Skeletal muscle satellite cell (primary cell): ENCODE measurements at regions not wholly inside any gene's neighbourhood (a gene's known extent, or its start where the extent isn't known, plus 50 kb on each side); places are given as distances from the start of the nearest gene placed in this dataset.

Experiments used
- H3K27me3 ChIP-seq: 2 replicates; pipeline ENCODE4 v1.7.0; 2013; ENCODE audit warnings: low read length; ENCODE audit not compliant: control insufficient read depth, insufficient read depth
- H3K36me3 ChIP-seq: 2 replicates; pipeline ENCODE4 v1.7.0; 2013; ENCODE audit warnings: mild to moderate bottlenecking, control low read depth, low read length; ENCODE audit not compliant: insufficient read depth
- H3K4me1 ChIP-seq: 2 replicates; pipeline ENCODE4 v1.7.0; 2013; ENCODE audit warnings: low read length; ENCODE audit not compliant: control insufficient read depth, insufficient read depth
- H3K4me2 ChIP-seq: 2 replicates; pipeline ENCODE4 v1.7.0; 2013; ENCODE audit warnings: mild to moderate bottlenecking, low read length
- H3K4me3 ChIP-seq: 2 replicates; pipeline ENCODE4 v1.7.0; 2013; ENCODE audit warnings: low read length
- H3K9ac ChIP-seq: 2 replicates; pipeline ENCODE4 v1.7.0; 2013; ENCODE audit warnings: mild to moderate bottlenecking, low read depth, low read length, moderate library complexity
- H3K9me3 ChIP-seq: replicated peaks from 2 replicates; pipeline ENCODE4 v1.7.0; 2013; ENCODE audit warnings: mild to moderate bottlenecking, control low read depth, low read length

DNA sequence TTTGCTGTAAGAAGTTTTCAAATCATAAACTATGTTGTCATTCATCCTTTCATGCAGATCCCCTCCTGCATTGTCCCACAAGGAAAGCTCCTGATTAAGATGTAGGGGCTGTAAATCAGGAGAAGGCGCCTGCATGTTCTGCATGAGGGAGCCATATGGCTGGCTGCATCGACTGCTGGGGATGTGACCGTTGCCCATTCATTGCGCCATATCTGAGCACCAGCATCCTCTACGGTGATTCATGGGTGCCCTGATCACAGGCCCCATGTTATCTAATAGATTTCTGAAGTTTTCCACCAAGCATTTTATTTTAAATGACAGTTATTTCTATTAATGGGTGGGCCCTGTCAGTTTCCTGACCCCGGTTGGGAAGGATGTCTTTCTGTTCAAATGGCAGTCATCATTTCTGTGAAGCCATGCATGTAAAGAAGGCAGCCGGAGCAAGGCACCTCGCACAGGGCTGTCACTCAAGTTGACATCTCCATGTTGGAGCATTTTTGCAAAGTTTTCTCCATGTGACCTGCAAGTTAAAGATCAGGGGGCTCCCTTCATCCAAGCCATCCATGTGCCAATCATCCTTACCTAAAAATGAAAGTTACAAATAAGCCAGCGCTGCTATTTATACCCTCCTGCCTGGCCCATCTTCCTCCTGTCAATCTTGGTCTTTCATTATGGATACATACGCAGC is 128.8 kb downstream of the TEX36 start:
- Histone ChIP-seq H3K4me1 (no peaks in the 10 kb centered on the region), H3K4me2 (no peak overlapping the region), H3K27me3 (peaks cover 16% of the 10 kb centered on the region), H3K4me3 (no peak overlapping the region), H3K36me3 (no peaks in the 10 kb centered on the region), H3K9ac (no peak overlapping the region), H3K9me3 (no peaks in the 10 kb centered on the region)

DNA sequence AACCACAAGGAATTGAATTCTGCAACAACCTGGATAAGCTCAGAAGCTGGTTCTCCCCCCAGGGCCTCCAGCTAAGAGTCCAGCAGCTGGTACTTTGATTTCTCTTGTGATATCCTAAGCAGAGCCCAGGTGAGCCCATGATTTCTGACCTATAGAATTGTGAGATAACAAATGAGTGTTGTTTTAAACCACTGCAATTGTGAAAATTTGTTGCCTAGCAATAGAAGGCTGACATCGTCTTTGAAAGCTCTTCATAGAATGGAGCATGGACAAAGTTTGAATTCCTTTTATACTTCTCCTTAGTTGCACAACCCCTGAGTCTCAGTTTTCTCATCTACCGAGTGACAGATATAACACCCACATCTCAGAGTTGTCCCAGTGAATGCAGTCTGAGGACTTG is 129.9 kb downstream of the TEX36 start:
- no peaks in the 10 kb centered on the region for H3K4me1 ChIP-seq
- H3K36me3 ChIP-seq: no peaks in the 10 kb centered on the region
- H3K4me2 ChIP-seq: no peak overlapping the region
- H3K4me3 ChIP-seq: no peak overlapping the region
- H3K9me3 ChIP-seq: no peaks in the 10 kb centered on the region
- peaks cover 15% of the 10 kb centered on the region for H3K27me3 ChIP-seq
- no peak overlapping the region for H3K9ac ChIP-seq

DNA sequence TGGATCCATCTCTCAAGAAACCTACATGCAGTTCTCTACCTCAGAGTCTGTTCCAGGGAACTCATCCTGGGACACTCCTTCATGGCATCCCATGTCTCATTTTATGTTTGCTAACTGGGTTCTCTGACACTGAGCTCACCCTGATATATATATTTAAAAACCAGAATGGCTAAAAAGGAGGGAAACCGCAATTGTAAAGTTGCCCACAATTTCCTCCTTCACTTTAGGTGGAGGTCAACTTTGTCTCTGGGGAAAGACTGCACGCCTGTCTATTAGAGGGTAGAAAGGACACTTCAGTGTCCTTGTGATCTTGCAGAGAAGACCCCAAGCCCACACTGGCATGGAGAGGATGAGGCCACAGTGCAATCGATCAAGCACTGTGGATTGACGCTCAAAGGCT is 131.7 kb downstream of the TEX36 start:
- Histone ChIP-seq H3K27me3 (no peaks in the 10 kb centered on the region), H3K4me3 (no peak overlapping the region), H3K36me3 (no peaks in the 10 kb centered on the region)

DNA sequence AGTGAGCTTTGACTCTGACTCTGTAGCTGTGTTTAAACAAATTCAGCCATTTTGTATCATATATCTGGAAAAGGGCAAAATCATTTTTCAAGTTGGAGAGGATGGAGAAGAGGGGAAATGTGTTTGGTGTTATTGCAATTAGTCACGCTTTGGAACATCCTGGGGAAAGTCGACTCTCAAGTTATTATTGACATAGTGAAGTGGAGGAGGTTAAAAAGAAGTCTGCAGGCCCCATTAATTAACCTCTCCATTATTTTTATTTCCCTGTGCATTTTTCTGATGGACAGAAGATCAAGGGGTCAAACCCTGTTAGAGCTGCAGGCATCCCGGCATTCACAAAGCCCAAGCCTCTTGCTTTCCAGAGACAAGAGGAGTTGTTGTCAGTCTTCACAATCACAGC is 132.6 kb downstream of the TEX36 start:
- Histone ChIP-seq H3K4me1 (no peaks in the 10 kb centered on the region), H3K27me3 (no peaks in the 10 kb centered on the region), H3K9ac (no peak overlapping the region), H3K36me3 (no peaks in the 10 kb centered on the region), H3K4me3 (no peak overlapping the region), H3K9me3 (no peaks in the 10 kb centered on the region), H3K4me2 (no peak overlapping the region)

More for the DNA sequence above, 131.7 kb downstream of the TEX36 start:
- Histone ChIP-seq H3K9ac (no peak overlapping the region), H3K4me2 (no peak overlapping the region), H3K4me1 (no peaks in the 10 kb centered on the region), H3K9me3 (no peaks in the 10 kb centered on the region)

DNA sequence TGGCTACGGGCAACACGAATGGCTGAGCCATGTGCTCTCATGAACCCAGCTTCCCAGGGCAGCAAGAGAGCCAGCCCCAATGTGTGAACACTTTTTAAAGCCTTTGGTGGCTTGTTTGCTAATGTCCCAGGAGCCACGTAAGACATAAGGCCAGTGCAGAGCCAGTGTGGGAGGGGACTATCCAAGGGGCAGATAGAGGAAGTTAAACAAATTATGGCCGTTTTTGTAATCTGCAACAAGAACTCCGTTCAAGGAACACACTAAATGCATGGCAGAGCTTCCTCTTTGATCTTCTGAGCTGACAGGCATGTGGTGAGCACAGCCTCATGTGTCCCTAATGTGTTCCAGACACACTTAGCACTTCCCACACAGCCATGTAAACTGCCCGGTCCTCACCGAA is 133.3 kb downstream of the TEX36 start:
- H3K4me1 ChIP-seq: no peaks in the 10 kb centered on the region
- H3K9me3 ChIP-seq: no peaks in the 10 kb centered on the region
- H3K27me3 ChIP-seq: no peaks in the 10 kb centered on the region
- H3K4me2 ChIP-seq: no peak overlapping the region
- no peak overlapping the region for H3K4me3 ChIP-seq
- no peak overlapping the region for H3K9ac ChIP-seq
- H3K36me3 ChIP-seq: no peaks in the 10 kb centered on the region

DNA sequence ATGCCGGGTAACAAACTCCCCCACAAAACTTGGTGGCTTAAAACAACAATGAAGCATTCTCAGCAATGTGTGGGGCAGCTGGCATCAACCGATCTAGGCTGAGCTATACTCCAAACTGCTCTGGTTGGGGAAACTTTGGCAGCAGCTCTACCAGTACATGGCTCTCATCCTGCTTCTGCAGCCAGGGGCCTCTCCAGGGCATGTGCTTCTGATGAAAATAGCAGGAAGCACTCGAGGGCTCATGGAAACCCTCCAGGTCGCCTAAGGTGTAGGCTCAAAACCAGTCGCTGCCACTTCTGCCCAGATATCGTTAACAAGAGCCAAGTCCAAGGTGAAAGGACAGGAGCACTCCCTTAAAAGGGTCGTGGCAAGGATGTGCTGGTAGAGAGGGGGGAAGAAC is 134.1 kb downstream of the TEX36 start:
- H3K4me1 ChIP-seq: no peaks in the 10 kb centered on the region
- H3K9ac ChIP-seq: no peak overlapping the region
- H3K27me3 ChIP-seq: no peaks in the 10 kb centered on the region
- H3K36me3 ChIP-seq: no peaks in the 10 kb centered on the region
- H3K4me2 ChIP-seq: no peak overlapping the region
- no peak overlapping the region for H3K4me3 ChIP-seq
- no peaks in the 10 kb centered on the region for H3K9me3 ChIP-seq

DNA sequence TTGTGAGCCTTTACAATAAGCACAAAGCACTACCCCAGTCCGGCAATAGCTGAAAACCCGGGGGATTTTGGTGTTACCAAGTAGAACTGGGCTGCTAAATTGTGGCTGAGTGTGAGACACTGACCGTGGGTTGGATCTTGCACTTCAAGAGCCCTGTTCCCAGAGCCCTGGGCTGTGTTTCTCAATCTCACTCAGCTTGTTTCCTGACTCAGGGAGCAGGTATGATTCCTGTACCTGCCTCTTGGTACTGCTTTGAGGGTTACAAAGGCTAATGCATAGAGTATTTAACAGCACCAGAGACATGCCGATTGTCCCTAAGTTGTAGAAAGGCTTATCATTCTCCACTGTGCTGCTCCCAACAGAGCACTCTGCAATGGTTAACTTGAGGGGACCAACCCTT is 134.6 kb downstream of the TEX36 start:
- H3K4me1 ChIP-seq: no peaks in the 10 kb centered on the region
- H3K27me3 ChIP-seq: no peaks in the 10 kb centered on the region
- no peak overlapping the region for H3K4me3 ChIP-seq
- no peak overlapping the region for H3K4me2 ChIP-seq
- H3K9ac ChIP-seq: no peak overlapping the region
- H3K9me3 ChIP-seq: no peaks in the 10 kb centered on the region
- no peaks in the 10 kb centered on the region for H3K36me3 ChIP-seq

DNA sequence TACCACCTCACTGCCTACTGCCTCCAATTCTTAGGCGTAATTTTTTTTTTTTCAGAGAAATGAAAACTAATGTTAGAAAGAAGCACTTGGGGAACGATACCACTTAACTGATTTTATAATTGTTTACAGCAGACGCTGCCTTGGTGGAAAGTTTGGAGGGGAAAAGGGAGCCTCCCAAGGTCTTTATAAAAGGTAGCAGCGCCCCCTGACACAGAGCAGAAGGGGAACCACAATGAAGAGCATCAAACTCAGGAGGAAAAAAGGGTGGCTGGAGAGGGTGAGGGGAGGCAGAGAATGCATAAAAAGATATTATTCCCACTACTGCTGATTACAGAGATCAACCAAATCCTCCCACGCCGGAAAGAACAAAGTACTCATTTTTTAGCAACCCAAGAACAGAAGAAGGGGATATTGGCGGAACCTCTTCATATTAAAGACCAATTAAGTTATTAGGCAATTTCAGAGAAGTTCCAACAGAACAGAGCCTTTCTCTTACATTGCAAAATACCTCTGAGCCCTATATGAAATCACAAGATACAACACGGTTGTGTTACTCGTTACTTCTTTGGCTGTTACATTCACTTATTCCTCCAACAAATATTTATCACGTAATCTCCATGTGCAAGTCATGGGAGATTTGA is 135.8 kb downstream of the TEX36 start:
- no peaks in the 10 kb centered on the region for H3K4me1 ChIP-seq
- no peaks in the 10 kb centered on the region for H3K27me3 ChIP-seq

DNA sequence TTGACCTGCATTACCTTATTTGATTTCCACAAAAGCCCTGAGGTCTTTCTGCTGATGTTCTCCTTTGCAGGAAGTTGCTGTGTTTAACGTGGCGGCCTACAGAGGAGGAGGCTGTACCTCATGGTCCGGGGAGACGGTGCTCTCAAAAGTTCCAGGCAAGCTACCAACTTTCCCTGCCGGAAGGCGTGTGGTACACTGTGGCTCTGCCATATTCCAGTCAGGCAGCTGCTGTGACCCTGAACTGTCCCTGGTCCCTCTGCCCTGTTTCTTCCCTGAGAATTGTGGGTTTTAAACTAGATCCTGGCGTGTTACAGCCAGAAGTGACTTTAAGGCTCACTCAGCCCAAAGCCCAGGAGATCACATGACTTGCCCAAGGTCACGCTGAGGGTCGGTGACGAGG is 139.2 kb downstream of the TEX36 start:
- H3K9ac ChIP-seq: no peak overlapping the region
- no peaks in the 10 kb centered on the region for H3K36me3 ChIP-seq
- no peak overlapping the region for H3K4me2 ChIP-seq
- H3K27me3 ChIP-seq: peaks cover 1% of the 10 kb centered on the region
- H3K4me3 ChIP-seq: no peak overlapping the region
- no peaks in the 10 kb centered on the region for H3K9me3 ChIP-seq
- no peaks in the 10 kb centered on the region for H3K4me1 ChIP-seq

More for the DNA sequence above, 135.8 kb downstream of the TEX36 start:
- no peak overlapping the region for H3K4me2 ChIP-seq
- H3K9ac ChIP-seq: no peak overlapping the region
- no peaks in the 10 kb centered on the region for H3K36me3 ChIP-seq
- no peak overlapping the region for H3K4me3 ChIP-seq
- H3K9me3 ChIP-seq: no peaks in the 10 kb centered on the region

DNA sequence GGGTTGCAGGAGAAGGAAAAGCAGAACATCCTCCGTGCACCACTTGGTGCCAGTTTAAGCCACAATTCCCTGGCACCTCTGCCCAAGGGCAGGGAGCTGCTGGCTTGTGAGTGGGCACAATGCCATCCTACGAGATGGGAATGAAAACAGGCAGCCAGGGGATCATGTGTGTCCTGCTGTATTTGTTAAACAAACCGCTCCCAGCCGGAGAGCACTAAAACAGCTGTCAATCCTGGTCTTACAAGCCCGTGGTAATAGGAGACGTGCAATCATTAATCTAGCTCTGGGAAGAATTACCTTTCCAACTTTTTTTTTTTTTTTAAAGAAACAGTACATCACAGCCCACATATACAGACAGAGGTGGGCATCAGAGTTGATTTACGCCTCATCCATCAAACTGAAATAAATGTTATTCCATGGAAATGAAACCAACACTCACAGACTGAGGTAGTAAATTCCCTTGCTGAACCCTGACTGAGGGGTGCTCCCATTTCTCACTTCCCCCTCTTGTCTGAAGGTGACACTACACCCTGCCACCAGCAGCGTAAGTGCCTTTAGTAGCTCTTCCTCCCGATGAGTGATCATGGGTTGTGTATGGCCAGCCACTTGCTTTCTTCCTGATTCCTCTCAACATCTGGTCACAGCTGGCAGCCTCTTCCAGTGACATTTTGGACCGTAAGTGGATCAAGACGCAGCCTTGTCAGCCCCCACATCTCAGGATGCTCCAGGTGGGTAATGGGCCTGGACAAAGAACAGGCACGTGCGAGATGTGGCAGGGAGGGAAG is 143.8 kb downstream of the TEX36 start:
- no peaks in the 10 kb centered on the region for H3K4me1 ChIP-seq
- H3K9ac ChIP-seq: no peak overlapping the region
- H3K4me3 ChIP-seq: no peak overlapping the region
- H3K9me3 ChIP-seq: no peaks in the 10 kb centered on the region
- H3K36me3 ChIP-seq: no peaks in the 10 kb centered on the region
- no peak overlapping the region for H3K4me2 ChIP-seq
- peaks cover 5% of the 10 kb centered on the region for H3K27me3 ChIP-seq

DNA sequence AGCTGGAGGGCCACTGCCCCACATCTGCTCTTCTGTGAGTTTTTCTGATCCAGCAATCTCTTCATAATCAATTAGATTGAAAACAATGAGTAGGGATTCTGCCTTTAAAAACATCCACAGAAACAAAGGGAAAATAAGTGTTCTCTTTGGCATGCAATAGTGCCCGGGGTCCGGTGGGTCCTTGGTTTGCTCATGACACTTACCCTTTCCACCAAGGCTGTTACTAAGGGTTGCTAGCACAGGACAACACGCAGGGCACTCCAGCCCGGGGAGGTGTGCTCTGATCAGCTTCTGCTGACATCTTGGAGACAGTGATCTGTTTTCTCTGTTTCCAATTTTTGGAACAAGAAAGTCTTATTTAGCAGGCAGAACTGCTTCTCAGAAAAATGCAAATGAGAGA is 146.7 kb downstream of the TEX36 start:
- Histone ChIP-seq H3K4me2 (no peak overlapping the region), H3K4me3 (no peak overlapping the region), H3K36me3 (no peaks in the 10 kb centered on the region), H3K9ac (no peak overlapping the region), H3K27me3 (peaks cover 7% of the 10 kb centered on the region), H3K9me3 (no peaks in the 10 kb centered on the region), H3K4me1 (no peaks in the 10 kb centered on the region)
